ENCODE measurements at regions not wholly inside any gene's neighbourhood (a gene's known extent, or its start where the extent isn't known, plus 50 kb on each side); places are given as distances from the start of the nearest gene placed in this dataset.

DNA sequence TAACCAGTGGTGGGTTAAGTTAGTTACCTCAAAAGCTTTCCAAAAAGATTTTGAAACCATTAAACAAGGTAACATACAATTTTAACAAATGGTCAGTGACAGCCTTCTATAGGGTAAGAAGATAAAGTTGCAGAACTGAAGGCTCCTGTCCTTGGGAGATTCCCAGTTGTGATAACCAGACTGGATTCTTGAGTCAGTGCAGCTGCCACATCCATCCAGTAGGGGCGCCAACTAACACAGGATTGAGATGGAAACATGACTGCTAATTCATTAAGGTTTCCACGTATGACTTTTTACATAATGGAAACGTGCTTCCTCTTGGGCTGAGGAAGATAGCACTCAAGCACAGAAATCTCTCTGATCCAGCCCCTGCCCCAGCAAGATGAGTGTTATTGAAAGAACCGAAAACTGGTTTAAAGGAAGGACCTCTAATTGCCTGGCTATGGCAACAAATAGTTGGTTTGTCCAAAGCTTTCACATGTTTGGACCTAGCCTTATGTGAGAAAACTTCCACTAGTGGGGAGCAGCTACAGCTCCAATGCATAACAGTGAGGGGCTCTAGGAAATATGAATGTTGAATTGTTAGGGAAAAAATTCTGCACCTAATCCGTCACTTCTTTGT is 269.8 kb upstream of the MYOCD start:
- Histone ChIP-seq H2AK5ac (ENCODE audit: insufficient read length, low read length) (no peak overlapping the region), H4K5ac (ENCODE audit: insufficient read length, low read depth, low read length) (no peak overlapping the region), H4K91ac (ENCODE audit: insufficient read length, low read depth, low read length) (no peak overlapping the region), H2BK5ac (ENCODE audit: insufficient read length, low read length) (no peak overlapping the region), H3K4me1 (ENCODE audit: insufficient read depth, low read length) (no peaks in the 10 kb centered on the region), H3K27me3 (ENCODE audit: insufficient read depth, low read length) (no peaks in the 10 kb centered on the region), H3K18ac (ENCODE audit: insufficient read length, low read depth, low read length) (no peak overlapping the region), H4K20me1 (ENCODE audit: control insufficient read depth, insufficient read depth, insufficient read length) (no peaks in the 10 kb centered on the region), H3K9me3 (ENCODE audit: control insufficient read depth, low read depth, low read length) (no peaks in the 10 kb centered on the region), H3K9ac (ENCODE audit: extremely low read depth, insufficient read length, low read length) (no peak overlapping the region), H3K23ac (ENCODE audit: insufficient read length, low read depth, low read length) (no peak overlapping the region), H3K14ac (ENCODE audit: insufficient read depth, low read length) (no peak overlapping the region), H3K4ac (ENCODE audit: low read depth, low read length) (no peak overlapping the region), H4K8ac (replicated peaks; ENCODE audit: insufficient read length, low read depth, low read length) (no peak overlapping the region), H2BK120ac (ENCODE audit: low read depth, low read length, poor library complexity, severe bottlenecking) (no peak overlapping the region), H3K79me1 (ENCODE audit: insufficient read depth, low read depth, low read length, poor library complexity, severe bottlenecking) (no peaks in the 10 kb centered on the region), H2BK12ac (ENCODE audit: insufficient read length, low read depth, low read length) (no peak overlapping the region), H3K56ac (ENCODE audit: insufficient read length, low read depth, low read length) (no peak overlapping the region), H2AFZ (ENCODE audit: low read length) (no peak overlapping the region), H3K4me2 (ENCODE audit: insufficient read depth, insufficient read length, low read length) (no peak overlapping the region), H3T11ph (ENCODE audit: low read length) (no peak overlapping the region), H2BK20ac (ENCODE audit: low read depth, low read length, poor library complexity, severe bottlenecking) (no peak overlapping the region), H3K79me2 (ENCODE audit: insufficient read depth, low read length) (no peaks in the 10 kb centered on the region), H2BK15ac (ENCODE audit: low read depth, low read length) (no peak overlapping the region), H3K27ac (ENCODE audit: insufficient read length, low read depth, low read length) (no peak overlapping the region), H3K23me2 (ENCODE audit: insufficient read length, low read depth, low read length, poor library complexity, severe bottlenecking) (no peaks in the 10 kb centered on the region)
- no peaks in the 10 kb centered on the region for H3K4me1 Mint-ChIP-seq
- H3K9me3 Mint-ChIP-seq: no peaks in the 10 kb centered on the region
- H3K27ac Mint-ChIP-seq: no peak overlapping the region
- whole genome bisulfite sequencing (ENCODE audit: extremely low coverage, insufficient read length, low lambda C conversion rate): no CpG with 5 or more reads among the region's 5 CpGs
- no peaks in the 10 kb centered on the region for H3K36me3 Mint-ChIP-seq (ENCODE audit: insufficient read depth in 1 of 3, low read depth in 3 of 3)
- H3K4me3 Mint-ChIP-seq: no peak overlapping the region
- TF ChIP-seq, protein P1, sequence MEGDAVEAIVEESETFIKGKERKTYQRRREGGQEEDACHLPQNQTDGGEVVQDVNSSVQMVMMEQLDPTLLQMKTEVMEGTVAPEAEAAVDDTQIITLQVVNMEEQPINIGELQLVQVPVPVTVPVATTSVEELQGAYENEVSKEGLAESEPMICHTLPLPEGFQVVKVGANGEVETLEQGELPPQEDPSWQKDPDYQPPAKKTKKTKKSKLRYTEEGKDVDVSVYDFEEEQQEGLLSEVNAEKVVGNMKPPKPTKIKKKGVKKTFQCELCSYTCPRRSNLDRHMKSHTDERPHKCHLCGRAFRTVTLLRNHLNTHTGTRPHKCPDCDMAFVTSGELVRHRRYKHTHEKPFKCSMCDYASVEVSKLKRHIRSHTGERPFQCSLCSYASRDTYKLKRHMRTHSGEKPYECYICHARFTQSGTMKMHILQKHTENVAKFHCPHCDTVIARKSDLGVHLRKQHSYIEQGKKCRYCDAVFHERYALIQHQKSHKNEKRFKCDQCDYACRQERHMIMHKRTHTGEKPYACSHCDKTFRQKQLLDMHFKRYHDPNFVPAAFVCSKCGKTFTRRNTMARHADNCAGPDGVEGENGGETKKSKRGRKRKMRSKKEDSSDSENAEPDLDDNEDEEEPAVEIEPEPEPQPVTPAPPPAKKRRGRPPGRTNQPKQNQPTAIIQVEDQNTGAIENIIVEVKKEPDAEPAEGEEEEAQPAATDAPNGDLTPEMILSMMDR (conservative IDR thresholded peaks at IDR 0.05): peak; percentile 84
- peak; percentile 68 for DNase-seq
- no peaks in the 10 kb centered on the region for H3K27me3 Mint-ChIP-seq (ENCODE audit: low read depth)

Data from H9 (cell line).